Stimulated activated CD8-positive, alpha-beta memory T cell treated with anti-CD3 and anti-CD28 coated beads, Interleukin-7, amount 100 ng/mL, for 4 hours (primary cell): ENCODE measurements at regions not wholly inside any gene's neighbourhood (a gene's known extent, or its start where the extent isn't known, plus 50 kb on each side); places are given as distances from the start of the nearest gene placed in this dataset.
"Not testable (repeated sequence)": the region's sequence is repeated elsewhere in the genome, so short reads cannot be mapped to it uniquely, and the experiment has no call there.

Source experiments
- DNase-seq, 2 donors: peaks; one replicate each; pipeline ENCODE4 v3.0.0-alpha.2; 2020; ENCODE audit warnings: low read depth in 2 of 2

- DNase-seq = not testable (repeated sequence)
Measured at GRCh38 chr2:35568574-35568973, 787.0 kb upstream of the CRIM1 start.

GRCh38 chr2:35562488-35562887 lies 793.1 kb upstream of the CRIM1 start:
- DNase-seq = no peak

- DNase-seq = no peak
Measured at GRCh38 chr2:35548171-35548570, 807.4 kb upstream of the CRIM1 start.

GRCh38 chr2:35545301-35545700 lies 810.3 kb upstream of the CRIM1 start:
- DNase-seq = no peak

GRCh38 chr2:35538796-35539195 lies 816.8 kb upstream of the CRIM1 start:
- no peak for DNase-seq

GRCh38 chr2:35530615-35531135 lies 824.9 kb upstream of the CRIM1 start:
- DNase-seq = no peak

GRCh38 chr2:35526741-35527140 lies 828.8 kb upstream of the CRIM1 start:
- DNase-seq = no peak

GRCh38 chr2:35522450-35522849 lies 833.1 kb upstream of the CRIM1 start:
- DNase-seq = no peak

- DNase-seq = no peak
Measured at GRCh38 chr2:35510636-35511035, 844.9 kb upstream of the CRIM1 start.

- DNase-seq = no peak
Measured at GRCh38 chr2:35508601-35509000, 847.0 kb upstream of the CRIM1 start.

- no peak for DNase-seq
Measured at GRCh38 chr2:35504419-35504818, 851.2 kb upstream of the CRIM1 start.

- DNase-seq = no peak
Measured at GRCh38 chr2:35503738-35504199, 851.8 kb upstream of the CRIM1 start.

- no peak for DNase-seq
Measured at GRCh38 chr2:35503311-35503710, 852.3 kb upstream of the CRIM1 start.

GRCh38 chr2:35501076-35501475 lies 854.5 kb upstream of the CRIM1 start:
- no peak for DNase-seq

GRCh38 chr2:35496022-35496421 lies 859.6 kb upstream of the CRIM1 start:
- no peak for DNase-seq

- DNase-seq = no peak
Measured at GRCh38 chr2:35495182-35495581, 860.4 kb upstream of the CRIM1 start.

GRCh38 chr2:35478121-35478520 lies 877.5 kb upstream of the CRIM1 start:
- not testable (repeated sequence) for DNase-seq

- DNase-seq = no peak
Measured at GRCh38 chr2:35468245-35468644, 887.3 kb upstream of the CRIM1 start.

GRCh38 chr2:35463805-35464596 lies 891.6 kb upstream of the CRIM1 start:
- no peak for DNase-seq

- no peak for DNase-seq
Measured at GRCh38 chr2:35462226-35462998, 893.2 kb upstream of the CRIM1 start.

GRCh38 chr2:35461406-35461805 lies 894.2 kb upstream of the CRIM1 start:
- DNase-seq = no peak

- DNase-seq = no peak
Measured at GRCh38 chr2:35454966-35455638, 900.5 kb upstream of the CRIM1 start.
